CD4-positive, alpha-beta T cell treated with Interleukin-10 for 1 hour (primary cell): ENCODE measurements at regions not wholly inside any gene's neighbourhood (a gene's known extent, or its start where the extent isn't known, plus 50 kb on each side); places are given as distances from the start of the nearest gene placed in this dataset.

Source experiments
- DNase-seq: peaks from one replicate; pipeline ENCODE4 v3.0.0-alpha.2; 2020

DNA sequence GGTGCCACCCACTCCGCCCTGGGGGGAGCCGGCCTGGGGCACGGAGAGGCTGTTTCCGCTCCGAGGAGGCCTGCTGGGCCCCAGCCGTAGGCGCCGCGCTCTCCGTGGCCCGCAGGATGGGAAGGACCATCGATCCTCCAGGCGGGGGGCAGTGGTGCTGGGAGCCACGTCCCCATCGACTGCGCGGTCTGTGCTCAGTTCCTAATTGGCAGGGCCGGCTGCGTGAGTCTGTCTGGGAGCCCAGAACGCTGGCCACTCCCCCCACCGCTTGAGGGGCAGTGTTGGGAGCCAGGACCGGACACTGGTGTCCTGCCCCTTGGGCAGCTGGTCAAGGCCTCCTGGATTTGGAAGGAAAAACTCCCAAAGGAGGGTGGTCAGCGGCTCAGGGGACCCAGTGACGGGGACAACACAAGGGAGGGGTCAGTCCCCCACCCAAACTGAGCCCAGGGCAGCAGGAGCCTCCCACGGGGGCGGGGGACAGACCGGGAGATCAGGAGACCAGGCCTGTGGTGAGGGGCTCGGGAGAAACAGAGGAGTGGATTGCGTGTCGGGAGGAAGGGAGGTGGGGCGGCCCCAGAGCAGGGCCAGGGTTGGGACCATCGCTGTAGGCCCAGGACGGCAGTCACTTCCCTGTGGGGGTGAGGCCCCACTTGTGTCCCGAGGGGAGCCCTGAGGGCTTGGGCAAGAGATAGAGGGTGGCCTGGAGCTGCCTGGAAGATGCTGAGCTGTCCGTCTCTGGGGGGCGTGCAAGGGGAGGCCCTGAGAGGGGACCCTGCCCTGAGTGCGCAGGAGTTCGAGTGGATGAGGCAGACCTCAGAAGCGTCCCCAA lies 89.0 kb downstream of the UNCX start:
- no peak for DNase-seq

DNA sequence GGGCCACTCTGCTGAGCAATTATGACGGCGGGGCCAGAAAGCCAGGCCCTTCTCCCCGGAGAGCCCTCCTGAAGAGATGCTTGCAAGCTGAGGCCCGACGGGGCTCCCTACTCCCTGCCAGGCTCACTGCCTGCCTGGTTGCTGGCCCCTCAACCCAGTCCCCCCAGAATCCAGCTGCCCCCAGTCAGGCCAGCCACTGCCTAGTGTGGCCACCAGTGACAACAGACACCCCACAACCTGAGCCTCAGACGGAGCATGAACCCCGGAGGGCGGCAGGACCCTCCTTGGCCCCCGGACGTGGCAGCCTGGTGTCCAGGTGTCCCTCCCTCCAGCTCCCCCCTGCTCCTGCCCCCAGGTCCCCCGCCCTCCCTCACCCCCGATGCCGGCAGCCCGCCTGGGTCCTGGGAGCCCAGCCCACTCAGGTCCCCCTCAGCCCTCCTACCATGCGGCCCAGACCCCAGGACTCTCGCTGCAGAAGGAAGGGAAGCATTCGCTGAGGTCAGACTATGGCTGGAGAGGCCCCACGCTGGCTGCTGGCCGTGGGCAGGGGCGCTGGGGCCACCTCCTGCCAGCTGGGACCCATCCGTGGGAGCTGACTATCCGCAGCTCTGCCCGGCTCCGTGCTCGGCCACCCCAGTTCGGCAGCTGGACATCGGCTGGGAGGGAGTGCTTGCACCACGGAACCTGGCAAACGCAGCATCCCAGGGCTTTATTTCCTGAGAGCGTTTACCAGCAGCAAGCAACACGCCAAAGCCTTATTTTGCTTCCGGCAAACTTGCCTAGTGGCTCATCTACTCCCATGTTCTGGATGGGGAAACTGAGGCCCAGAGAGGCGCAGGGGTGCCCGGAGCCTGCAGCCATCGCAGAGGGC lies 89.8 kb downstream of the UNCX start:
- no peak for DNase-seq

DNA sequence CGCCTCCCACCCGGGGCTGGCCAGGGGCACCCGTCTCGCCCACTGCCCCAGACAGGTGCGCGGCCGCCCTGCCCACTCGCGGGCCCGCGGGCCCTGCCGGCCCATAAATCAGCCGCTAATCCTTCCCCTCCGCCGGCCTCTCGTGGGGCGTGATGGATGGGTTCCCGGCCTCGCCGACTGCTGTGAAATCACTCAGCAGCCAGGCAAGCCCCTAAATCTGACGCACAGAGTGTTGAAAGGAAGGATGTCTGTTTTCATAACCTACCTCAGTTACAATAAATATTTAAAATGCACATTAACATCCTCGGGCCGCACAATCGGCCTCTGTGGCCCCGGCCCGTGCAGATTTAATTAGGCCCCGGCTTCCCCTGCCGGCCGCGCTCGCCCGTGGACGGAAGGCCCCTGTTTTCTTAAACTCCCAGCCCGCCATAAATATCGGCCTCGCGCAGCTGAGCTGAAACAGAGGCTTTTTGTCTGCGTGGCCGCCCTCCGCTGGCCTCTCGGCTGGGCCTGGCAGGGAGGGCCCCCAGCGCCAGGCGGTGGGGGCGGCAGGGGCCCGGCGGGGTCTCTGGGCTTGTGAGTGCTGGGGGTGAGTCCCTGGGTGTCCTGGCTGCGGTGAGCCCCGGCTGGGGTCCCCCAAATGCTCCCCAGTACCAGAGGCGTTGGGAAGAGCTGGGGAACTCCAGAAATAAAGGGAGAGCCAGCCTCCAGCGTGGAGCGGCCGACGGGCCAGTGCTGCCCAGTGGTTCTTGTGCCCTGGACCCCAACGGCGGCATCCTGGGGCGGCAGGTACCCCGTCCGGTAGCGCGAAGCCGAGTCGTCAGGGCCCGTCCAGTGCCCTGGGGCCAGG lies 90.7 kb downstream of the UNCX start:
- DNase-seq = no peak

DNA sequence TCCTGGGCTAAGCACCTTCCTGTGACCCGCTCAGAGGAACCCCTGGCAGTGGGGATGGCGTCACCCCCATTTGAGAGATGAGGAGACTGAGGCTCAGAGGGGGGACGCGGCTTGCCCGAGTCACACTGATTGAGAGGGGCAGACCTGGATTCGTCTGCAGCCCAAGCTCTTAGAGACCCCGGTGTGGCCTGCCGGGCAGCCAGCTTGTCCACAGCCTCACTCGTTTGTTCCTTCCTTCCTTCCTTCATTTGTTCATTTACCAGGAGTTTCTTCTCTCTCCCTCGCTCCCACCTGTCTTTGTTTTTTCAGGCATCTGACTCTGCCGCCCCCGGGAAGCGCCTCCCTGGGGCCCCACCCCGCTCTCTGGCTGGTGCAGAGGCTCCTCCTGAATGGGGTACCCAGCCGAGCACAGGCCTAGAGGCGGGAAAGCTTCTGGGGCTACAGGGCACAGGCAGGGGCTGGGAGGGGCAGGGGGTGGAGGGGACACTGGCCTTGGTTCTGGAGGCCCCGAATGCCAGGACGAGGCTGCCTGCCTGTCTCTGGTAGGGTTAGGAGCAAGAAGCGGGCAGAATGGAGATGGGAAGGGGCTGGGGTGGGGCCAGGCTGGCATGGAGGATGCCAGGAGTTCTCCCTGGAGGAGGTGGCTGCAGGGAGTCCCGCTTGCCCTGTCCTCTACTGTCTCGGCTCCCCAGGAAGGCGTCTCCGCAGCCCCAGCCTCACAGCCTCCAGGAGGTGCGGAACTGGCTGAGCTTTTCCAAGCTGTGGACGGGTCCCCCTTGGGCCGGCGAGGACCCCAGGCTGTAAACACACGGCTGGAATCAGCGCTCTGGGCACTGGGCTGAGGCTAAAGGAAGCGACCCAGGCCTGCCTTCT lies 91.6 kb downstream of the UNCX start:
- no peak for DNase-seq

- no peak for DNase-seq
These were observed 92.6 kb downstream of the UNCX start for GRCh38 chr7:1325246-1325645.

DNA sequence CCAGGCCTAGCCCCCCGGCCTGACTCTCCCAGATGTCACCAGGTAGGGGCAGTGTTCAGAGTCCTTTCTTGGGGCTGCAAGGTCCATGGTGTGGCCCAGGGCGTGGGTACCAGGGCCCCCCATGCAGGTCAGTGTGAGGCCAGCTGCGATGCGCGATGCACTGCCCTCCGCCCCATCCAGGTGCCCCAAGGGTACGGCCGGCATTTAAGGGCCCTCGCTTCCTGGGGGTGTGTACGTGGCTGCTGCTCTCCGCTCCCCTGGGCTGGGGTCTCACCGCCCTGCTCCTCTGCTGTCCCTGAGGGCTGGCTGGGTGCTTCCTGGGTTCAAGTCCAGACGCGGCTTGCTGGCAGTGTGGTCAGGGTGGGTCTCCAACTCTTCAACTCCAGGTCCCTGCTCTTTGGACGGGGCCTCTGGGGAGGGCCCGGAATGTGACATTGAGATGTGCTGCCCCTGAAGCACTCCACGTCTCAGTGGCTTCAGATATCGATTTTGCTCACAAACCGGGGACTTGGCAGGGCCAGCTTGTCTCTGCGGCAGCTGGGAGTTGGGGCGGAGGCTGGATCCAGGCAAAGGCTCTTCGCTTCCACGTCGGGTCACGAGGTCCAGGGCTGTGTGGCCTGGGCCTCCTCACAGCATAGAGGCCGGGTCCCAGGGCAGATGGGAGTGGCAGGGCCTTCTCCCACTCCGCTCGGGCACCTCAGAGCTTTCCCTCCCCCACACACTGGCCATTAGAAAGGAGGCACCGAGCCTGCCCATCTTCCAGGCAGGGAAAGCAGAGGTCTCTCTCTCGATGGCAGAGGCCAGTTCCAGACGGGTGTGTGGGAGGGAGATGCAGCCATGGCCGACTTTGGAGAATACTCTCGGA lies 93.2 kb downstream of the UNCX start:
- no peak for DNase-seq

DNA sequence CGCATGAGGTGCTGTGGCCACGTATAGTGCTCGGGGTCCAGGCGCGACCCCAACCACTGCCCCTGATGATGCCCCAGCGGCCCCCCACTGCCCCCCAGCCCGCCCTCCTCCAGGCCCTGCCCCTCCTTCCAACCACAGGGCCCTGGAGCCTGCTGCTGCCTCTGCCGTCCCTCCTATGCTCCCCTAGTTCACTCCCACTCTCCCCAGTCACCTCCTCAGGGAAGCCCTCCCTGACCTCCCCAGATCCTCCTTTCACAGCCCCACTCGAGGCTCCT lies 93.8 kb downstream of the UNCX start:
- DNase-seq = no peak

DNA sequence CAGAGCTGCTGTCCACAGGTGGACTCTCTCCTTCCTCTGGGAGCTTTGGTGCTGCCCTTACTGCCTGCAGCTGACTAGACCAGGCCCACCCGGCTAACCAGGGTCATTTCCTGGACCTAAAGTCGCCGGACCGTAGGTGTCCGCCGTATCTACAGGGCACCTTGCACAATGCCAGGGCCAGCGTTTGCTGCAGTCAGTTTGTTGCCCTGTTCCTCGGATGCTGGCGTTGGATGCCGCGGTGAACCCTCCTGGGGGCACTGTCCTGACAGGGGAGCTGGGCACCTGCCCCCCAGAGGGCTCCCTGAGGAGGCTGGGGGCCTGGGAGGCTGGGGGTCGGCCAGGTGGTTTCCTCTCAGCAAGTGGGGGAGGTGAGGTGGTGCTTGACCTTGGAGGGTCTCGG lies 96.6 kb downstream of the UNCX start:
- no peak for DNase-seq

- DNase-seq = no peak
These were observed 97.5 kb downstream of the UNCX start for GRCh38 chr7:1329966-1330800.

- DNase-seq = no peak
These were observed 98.2 kb downstream of the UNCX start for GRCh38 chr7:1330801-1331425.

DNA sequence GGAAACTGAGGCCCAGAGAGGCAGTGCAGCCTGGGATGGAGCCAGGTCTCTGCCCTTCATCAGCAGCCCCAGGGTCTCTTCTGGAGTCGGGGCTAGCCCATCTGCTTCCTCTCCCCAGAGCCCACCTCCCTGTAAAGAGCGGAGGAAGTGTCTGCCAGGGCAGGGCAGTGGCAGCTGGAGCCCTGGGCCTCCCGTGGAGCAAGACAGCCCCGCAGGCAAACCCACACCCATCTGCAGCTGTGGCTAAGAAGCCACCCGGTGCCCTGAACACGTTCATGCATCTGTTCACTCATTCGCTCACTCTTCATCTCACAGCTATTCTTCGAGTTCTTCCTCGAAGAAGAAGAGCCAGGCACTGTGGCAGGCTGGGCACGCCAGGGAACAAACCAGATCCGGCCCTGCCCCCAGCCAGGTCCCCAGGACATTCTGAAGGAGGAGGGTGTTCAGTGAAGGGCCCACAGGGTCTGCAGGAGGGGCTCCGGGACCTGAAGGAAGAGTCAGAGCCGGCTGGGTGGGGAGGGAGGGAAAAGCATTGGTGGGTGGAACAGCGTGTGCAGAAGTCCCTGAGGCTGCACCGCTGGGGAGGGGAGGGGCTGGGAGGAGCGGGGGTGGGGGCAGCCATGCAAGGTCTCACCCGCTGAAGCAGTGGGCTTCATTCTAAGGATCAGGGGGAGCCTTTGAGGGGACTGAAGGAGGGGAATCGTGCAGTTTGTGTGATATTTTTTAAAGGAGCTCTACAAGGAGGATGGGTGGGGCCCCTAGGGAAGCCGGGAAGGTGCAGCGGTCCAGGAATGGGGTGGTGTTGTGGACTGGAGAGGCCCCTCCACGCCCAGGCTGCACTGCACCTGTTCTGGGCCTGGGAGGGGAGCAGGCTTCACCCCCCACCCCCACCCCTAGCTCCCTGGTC lies 99.1 kb downstream of the UNCX start:
- DNase-seq = no peak

GRCh38 chr7:1336509-1336908 lies 103.8 kb downstream of the UNCX start:
- no peak for DNase-seq

DNA sequence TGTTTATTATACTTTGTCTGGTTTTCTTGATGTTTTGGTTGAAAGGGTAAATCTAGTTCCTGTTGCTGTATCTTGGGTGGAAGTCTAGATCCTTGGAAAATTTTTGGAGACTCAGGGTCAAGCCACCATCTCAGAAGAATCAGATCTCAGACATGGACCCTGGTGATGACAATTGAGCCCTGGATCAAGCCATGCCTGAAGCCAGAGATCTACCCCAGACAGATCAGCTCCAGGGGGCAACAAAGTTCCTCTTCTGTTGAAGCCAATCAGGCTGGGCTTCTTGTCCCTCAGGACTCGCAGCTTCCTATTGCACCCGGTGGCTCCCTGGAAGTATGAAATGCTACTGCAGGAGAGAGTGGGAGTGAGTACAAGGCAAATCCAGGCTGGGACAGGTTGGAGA lies 106.9 kb downstream of the UNCX start:
- DNase-seq = no peak

DNA sequence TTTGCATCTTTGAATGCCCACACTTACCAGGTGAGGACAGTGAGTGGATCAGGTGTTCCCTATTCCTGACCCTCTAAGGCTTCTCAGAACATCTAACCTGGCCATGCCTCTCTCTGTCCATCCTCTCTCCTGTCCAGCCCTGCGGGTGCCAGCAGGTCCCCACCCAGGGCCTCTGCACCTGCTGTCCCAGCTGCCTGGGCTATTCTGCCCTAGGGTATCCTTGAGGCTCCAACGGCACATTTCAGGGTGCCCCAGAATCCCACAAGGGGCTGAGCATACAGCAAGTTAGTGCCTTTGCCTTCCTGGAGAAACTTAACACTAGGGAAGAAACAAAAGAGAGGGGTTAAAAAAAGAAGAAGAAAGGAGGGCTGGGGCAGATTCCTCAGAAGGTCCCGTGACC lies 107.4 kb downstream of the UNCX start:
- DNase-seq = no peak

DNA sequence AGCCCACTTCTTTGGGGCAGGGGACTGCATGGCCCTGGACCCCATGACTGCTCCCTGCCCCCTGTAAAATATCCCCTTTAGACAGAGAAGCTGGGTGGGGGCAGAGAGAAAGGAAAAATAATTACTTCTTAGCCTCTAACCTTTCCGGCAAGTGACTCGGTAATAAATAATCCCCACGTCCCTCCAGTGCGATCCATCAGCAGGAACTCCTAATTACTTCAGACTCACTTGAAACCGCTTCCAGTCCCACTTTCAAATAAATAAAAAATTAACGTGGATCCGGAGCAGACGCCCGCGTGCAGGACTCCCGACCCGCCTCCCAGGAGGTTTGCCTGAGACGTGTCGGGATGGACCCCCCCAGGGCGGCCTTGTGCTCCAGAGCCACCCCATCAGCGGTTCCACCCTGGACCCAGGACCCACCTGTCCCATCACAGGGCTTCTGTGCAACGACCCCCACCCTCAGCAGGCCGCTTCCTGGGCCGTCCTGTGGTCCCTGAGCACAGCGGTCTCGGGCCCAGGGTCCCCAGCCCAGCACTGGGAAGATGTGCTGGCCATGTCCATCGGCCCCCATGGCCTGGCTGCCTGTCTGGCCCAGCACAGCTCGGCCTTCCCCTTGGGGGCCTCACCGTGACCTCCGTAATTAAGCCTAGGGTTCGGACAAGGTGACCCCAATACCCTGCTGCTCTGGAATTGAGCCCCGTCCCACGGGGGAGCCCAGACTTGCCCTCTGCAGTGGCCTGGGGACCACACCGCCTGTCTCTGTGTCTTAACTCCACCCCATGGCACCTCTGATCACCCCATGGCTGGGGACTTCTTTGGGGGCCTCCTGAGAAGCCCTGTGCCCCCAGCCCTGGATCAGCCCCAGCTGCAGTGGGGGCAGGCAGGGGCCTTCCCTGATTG lies 108.0 kb downstream of the UNCX start:
- DNase-seq = no peak

DNA sequence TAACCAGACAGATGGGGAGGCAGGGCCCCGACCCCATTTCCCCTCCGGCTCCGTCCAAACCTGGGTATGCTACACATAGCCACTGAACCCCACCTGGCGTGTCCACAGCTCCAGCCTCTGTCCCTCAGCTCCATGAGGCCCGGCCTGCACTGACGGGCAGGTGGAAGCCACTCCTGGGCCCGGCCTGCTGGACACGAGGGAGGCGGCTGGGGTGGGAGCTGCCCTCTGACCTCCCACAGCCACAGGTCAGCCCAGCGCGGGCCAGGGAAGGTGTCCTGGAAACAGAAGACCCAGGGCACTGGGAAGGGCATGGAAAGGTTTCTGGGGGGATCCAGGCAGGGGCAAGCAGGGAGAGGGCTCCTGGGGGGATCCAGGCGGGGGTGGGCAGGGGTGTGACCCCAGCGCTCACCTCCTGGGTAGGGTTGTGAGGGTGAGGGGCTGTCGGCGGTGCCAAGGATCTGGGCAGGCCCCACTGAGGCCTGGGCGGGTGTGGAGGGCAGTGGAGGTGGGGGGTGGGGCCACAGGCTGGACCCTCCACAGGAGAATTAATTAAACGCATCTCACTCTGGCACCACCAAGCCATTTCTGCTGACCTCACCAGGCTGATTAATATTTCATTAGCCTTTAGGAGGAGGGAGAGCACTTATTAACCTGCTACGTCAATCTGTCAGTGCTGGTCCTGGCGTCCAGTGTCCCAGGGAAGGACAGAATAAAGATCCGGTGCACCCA lies 108.9 kb downstream of the UNCX start:
- DNase-seq = no peak

- no peak for DNase-seq
These were observed 109.5 kb downstream of the UNCX start for GRCh38 chr7:1342090-1342640.
